Peyer's patch (tissue), 4 donors: ENCODE measurements at regions not wholly inside any gene's neighbourhood (a gene's known extent, or its start where the extent isn't known, plus 50 kb on each side); places are given as distances from the start of the nearest gene placed in this dataset.
"Not testable (repeated sequence)": the region's sequence is repeated elsewhere in the genome, so short reads cannot be mapped to it uniquely, and the experiment has no call there.

Experiments used
- DNase-seq, 3 donors: peaks; one replicate each; pipeline ENCODE4 v3.0.0-alpha.2; 2017 to 2019
- H3K27ac ChIP-seq, 4 donors: fragments of 200-600 bp; sonication (generic); one replicate each; pipeline ENCODE4 v1.5.1; 2016 to 2019
- H3K27me3 ChIP-seq, 2 donors: fragments of 200-600 bp; sonication (generic); one replicate each; pipeline ENCODE4 v1.5.1; 2019
- H3K36me3 ChIP-seq, 3 donors: fragments of 200-600 bp; sonication (generic); one replicate each; pipeline ENCODE4 v1.5.1; 2016 to 2019
- H3K4me1 ChIP-seq, 4 donors: fragments of 200-600 bp; sonication (generic); one replicate each; pipeline ENCODE4 v1.5.1; 2016 to 2019
- H3K4me3 ChIP-seq, 4 donors: fragments of 200-600 bp; sonication (generic); 1 replicate in 3 of 4; 2 replicates in 1 of 4; pipeline ENCODE4 v1.5.1; 2016 to 2019; ENCODE audit warnings: mild to moderate bottlenecking in 1 of 4
- H3K9me3 ChIP-seq, 4 donors: fragments of 200-600 bp; sonication (generic); one replicate each; pipeline ENCODE4 v1.5.1; 2016 to 2019; ENCODE audit warnings: mild to moderate bottlenecking in 1 of 4
- POLR2A ChIP-seq, 2 donors: fragments of 450-650 bp; IDR thresholded peaks; one replicate each; pipeline ENCODE4 v1.5.1; 2017; ENCODE audit warnings: antibody characterized with exemption in 2 of 2, mild to moderate bottlenecking in 2 of 2, moderate library complexity in 2 of 2
- TF ChIP-seq, protein P1 (sequence below), 6 experiments: fragments of 450-650 bp in 4 of 6; fragments of 200-600 bp in 2 of 6; sonication (generic) in 1 of 6; IDR thresholded peaks; one replicate each; pipeline ENCODE4 v1.5.1; 2017 to 2019; ENCODE audit warnings: antibody characterized with exemption in 6 of 6, mild to moderate bottlenecking in 3 of 6, moderate library complexity in 1 of 6

DNA sequence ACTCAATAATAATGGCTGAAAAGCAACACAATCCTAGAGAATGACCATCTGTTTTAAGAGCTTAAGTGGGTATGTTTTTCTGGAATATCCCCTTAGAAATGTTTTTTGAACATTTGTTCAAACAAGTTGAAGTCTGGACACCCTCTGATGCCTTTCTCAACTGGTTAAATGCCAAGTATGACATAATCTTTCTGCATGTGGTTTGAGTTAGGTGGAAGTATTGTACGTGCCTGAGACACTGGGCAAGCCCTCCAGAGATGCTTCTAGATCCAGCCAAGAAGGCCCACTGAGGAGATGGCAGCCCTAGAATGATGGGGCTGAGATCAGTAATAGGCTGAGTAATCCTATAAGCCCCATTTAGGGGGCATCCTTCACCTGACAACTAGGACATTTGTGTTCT lies 493.1 kb downstream of the MAGEE1 start:
- H3K9me3 ChIP-seq, result no peaks in the 10 kb centered on the region
- no peak overlapping the region for H3K4me3 ChIP-seq
- no peaks in the 10 kb centered on the region for H3K4me1 ChIP-seq
- no peak overlapping the region for H3K27ac ChIP-seq
- H3K27me3 ChIP-seq, result no peaks in the 10 kb centered on the region
- H3K36me3 ChIP-seq, result no peaks in the 10 kb centered on the region
- DNase-seq, result no peak
- TF ChIP-seq POLR2A (IDR thresholded peaks at IDR 0.05), result no peak
- TF ChIP-seq, protein P1, sequence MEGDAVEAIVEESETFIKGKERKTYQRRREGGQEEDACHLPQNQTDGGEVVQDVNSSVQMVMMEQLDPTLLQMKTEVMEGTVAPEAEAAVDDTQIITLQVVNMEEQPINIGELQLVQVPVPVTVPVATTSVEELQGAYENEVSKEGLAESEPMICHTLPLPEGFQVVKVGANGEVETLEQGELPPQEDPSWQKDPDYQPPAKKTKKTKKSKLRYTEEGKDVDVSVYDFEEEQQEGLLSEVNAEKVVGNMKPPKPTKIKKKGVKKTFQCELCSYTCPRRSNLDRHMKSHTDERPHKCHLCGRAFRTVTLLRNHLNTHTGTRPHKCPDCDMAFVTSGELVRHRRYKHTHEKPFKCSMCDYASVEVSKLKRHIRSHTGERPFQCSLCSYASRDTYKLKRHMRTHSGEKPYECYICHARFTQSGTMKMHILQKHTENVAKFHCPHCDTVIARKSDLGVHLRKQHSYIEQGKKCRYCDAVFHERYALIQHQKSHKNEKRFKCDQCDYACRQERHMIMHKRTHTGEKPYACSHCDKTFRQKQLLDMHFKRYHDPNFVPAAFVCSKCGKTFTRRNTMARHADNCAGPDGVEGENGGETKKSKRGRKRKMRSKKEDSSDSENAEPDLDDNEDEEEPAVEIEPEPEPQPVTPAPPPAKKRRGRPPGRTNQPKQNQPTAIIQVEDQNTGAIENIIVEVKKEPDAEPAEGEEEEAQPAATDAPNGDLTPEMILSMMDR (IDR thresholded peaks at IDR 0.05), result no peak

DNA sequence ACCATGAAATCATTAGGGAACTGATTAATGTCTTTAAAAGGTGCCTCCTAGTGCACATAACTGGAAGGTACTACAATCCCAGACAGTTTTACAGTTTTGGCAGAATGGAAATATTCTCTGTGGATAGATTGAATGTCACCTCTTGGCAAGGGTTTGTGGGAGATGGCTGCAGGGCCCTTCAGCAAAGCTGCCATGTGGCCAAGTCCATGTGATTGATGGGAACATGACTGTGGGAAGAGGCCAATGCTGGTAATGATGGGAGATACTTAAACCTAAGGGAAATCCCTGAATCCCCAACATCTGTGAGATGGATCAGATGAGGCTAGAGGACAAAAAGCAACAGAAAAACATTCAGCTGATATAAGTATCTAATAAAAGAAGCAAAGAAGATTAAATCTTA lies 493.7 kb downstream of the MAGEE1 start:
- TF ChIP-seq POLR2A (IDR thresholded peaks at IDR 0.05), result no peak
- TF ChIP-seq, protein P1 (IDR thresholded peaks at IDR 0.05), result no peak
- Histone ChIP-seq H3K27me3 (no peaks in the 10 kb centered on the region), H3K36me3 (no peaks in the 10 kb centered on the region), H3K4me1 (no peaks in the 10 kb centered on the region), H3K4me3 (no peak overlapping the region), H3K27ac (no peak overlapping the region), H3K9me3 (no peaks in the 10 kb centered on the region)
- no peak for DNase-seq

DNA sequence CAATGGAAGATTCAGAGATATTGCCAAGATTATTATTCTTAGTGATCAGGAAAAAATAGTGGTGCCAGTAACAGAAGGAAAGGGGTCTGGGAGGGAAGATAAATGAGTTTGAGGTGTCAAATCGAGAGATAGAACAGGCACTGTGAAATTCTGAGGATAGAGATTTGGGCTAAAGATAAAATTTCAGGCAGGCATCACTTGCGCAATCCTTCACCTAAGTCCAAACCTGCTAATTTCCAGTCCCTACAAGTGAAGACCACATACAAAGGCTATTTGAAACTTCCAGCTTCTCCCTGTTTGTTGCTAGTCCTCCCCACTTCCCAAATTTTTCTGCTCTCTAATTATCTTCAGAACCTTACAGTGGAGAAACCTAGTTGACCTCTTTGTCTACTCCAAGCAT lies 494.6 kb downstream of the MAGEE1 start:
- H3K9me3 ChIP-seq, result no peaks in the 10 kb centered on the region

GRCh38 chrX:76924616-76925015 lies 497.1 kb downstream of the MAGEE1 start:
- H3K27me3 ChIP-seq, H3K4me1 ChIP-seq, DNase-seq, H3K27ac ChIP-seq, H3K36me3 ChIP-seq, H3K9me3 ChIP-seq, H3K4me3 ChIP-seq: not testable (repeated sequence)

More for the DNA sequence above, 494.6 kb downstream of the MAGEE1 start:
- Histone ChIP-seq H3K4me1 (no peaks in the 10 kb centered on the region), H3K4me3 (no peak overlapping the region), H3K27ac (no peak overlapping the region), H3K36me3 (no peaks in the 10 kb centered on the region), H3K27me3 (no peaks in the 10 kb centered on the region)
- no peak for DNase-seq
- TF ChIP-seq, protein P1 (IDR thresholded peaks at IDR 0.05), result no peak
- no peak for TF ChIP-seq POLR2A (IDR thresholded peaks at IDR 0.05)

DNA sequence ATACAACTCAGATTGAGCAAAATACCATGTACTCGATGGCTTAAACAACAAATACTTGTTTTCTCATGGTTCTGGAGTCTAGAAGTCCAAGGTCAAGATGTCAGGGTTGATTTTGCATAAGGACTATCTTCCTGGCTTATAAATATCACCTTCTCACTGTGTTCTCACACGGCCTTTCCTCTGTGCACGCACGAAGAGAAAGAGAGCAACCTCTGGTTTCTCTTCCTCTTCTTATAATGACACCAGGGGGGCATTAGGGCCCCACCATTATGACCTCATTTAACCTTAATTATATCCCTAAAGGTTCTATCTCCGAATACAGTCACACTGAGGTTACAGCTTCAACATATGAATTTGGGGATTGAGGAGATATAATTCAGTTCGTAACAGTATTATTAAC lies 504.0 kb downstream of the MAGEE1 start:
- Histone ChIP-seq H3K9me3 (no peaks in the 10 kb centered on the region), H3K36me3 (no peaks in the 10 kb centered on the region), H3K4me3 (no peak overlapping the region), H3K4me1 (no peaks in the 10 kb centered on the region), H3K27me3 (no peaks in the 10 kb centered on the region), H3K27ac (no peak overlapping the region)
- no peak for TF ChIP-seq POLR2A (IDR thresholded peaks at IDR 0.05)
- TF ChIP-seq, protein P1 (IDR thresholded peaks at IDR 0.05), result no peak
- no peak for DNase-seq

DNA sequence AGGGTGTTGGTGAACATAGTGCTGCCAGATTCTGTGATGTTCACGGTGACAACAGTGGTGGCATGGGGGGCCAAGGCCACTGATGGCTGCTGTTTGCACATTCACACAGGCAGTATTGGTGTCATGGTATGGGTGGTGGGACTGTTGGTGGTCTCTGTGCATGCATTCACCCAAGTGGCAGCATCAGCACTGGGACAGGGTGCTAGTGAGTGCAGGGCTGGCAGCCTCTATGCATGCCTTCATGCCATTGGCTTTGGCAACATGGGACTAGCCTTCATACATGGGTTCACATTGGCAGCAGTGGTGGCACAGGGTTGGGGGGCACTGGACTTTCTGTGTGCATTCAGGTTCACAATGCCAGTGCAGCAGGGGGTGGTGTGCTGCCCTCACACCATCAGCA lies 489.7 kb upstream of the FGF16 start:
- no peaks in the 10 kb centered on the region for H3K36me3 ChIP-seq
- H3K27ac ChIP-seq, result no peak overlapping the region
- no peaks in the 10 kb centered on the region for H3K27me3 ChIP-seq
- no peak for DNase-seq
- H3K4me1 ChIP-seq, result no peaks in the 10 kb centered on the region
- H3K9me3 ChIP-seq, result no peaks in the 10 kb centered on the region
- TF ChIP-seq, protein P1 (IDR thresholded peaks at IDR 0.05), result no peak
- no peak for TF ChIP-seq POLR2A (IDR thresholded peaks at IDR 0.05)
- H3K4me3 ChIP-seq, result no peak overlapping the region
